OCI-LY7 (cell line): ENCODE measurements at regions not wholly inside any gene's neighbourhood (a gene's known extent, or its start where the extent isn't known, plus 50 kb on each side); places are given as distances from the start of the nearest gene placed in this dataset.

Source experiments
- EZH2phosphoT487 ChIP-seq: fragments of 200-600 bp; sonication (generic); IDR thresholded peaks from 2 replicates; pipeline ENCODE4 v1.6.1; 2018; ENCODE audit warnings: low read depth, borderline replicate concordance, mild to moderate bottlenecking, mixed run types, antibody characterized with exemption, low read length, moderate library complexity, mixed read lengths
- TF ChIP-seq, protein P1 (sequence below): fragments of 200-600 bp; sonication (generic); conservative IDR thresholded peaks from 2 replicates; pipeline ENCODE4 v1.5.1; 2014; ENCODE audit warnings: mild to moderate bottlenecking, antibody characterized with exemption, low read length, moderate library complexity, mixed read lengths

DNA sequence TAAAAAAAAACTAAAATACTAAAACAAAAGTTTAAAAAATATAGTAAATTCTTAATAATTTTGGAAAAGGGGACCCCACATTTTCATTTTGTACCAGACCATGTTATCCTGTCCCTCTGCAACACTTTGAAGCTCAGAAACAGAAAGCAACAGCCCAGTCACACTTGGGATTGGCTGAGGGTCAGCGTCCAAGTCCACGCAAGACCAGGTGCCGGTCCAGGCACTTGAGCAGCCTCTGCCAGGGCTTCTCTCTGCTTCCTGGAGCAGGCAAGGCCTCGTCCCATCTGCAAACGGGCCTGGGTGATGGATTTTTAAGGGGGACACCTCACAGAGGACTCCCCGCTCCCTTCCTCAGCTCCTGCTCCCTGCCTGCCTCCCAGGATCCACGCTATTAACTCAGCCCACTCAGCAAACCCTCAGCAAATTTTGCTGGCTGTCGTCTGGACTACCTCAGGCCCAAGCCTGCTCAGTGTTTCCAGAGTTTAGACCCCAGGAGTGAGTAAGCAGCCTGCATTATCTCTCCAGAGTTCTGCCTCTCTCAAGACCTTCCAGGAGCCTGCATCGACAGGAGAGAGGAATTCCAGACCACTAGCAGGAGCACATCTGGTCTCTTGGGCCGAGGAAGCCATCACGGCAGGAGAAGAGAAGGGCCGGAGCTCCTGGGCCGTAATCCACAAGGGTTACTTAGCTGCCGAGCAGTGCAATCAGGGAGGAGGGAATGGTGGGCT lies 67.4 kb upstream of the CALM2 start:
- TF ChIP-seq, protein P1, sequence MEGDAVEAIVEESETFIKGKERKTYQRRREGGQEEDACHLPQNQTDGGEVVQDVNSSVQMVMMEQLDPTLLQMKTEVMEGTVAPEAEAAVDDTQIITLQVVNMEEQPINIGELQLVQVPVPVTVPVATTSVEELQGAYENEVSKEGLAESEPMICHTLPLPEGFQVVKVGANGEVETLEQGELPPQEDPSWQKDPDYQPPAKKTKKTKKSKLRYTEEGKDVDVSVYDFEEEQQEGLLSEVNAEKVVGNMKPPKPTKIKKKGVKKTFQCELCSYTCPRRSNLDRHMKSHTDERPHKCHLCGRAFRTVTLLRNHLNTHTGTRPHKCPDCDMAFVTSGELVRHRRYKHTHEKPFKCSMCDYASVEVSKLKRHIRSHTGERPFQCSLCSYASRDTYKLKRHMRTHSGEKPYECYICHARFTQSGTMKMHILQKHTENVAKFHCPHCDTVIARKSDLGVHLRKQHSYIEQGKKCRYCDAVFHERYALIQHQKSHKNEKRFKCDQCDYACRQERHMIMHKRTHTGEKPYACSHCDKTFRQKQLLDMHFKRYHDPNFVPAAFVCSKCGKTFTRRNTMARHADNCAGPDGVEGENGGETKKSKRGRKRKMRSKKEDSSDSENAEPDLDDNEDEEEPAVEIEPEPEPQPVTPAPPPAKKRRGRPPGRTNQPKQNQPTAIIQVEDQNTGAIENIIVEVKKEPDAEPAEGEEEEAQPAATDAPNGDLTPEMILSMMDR, result no peak
- no peak for TF ChIP-seq EZH2phosphoT487
